ENCODE measurements at regions not wholly inside any gene's neighbourhood (a gene's known extent, or its start where the extent isn't known, plus 50 kb on each side); places are given as distances from the start of the nearest gene placed in this dataset.

DNA sequence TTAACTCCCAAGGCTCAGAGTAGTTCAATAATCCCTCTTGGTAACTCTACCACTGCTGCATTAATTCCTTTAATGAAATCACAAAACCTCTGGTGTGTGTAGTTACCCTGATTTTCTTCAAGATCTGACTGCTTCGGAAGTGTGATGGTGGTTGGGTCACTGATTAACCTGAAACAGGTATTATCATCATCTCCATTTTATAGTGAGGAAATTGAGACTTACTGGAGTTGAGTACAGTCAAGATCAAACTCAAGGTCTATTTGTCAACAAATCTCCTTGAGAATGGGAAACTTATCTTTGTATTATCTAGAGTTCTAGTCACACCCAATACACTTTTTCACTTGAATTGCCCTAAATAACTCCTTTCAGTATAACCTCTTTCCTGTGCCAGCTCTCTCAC, 233.5 kb downstream of the BTG1 start:
- Histone ChIP-seq H3K36me3 (ENCODE audit: low read length) (no peaks in the 10 kb centered on the region), H2AFZ (ENCODE audit: low read depth, low read length, severe bottlenecking) (no peak overlapping the region), H3K9me2 (replicated peaks; ENCODE audit: insufficient read depth, low read length) (no peaks in the 10 kb centered on the region), H3K79me2 (ENCODE audit: insufficient read depth, low read length) (no peaks in the 10 kb centered on the region), H4K20me1 (ENCODE audit: low read depth, low read length) (no peaks in the 10 kb centered on the region), H3K27ac (ENCODE audit: low read depth, low read length) (no peak overlapping the region), H3F3A (ENCODE audit: insufficient read depth) (no peaks in the 10 kb centered on the region), H3K27me3 (ENCODE audit: low read length) (no peaks in the 10 kb centered on the region), H3K9ac (ENCODE audit: low read length) (no peak overlapping the region), H3K9me3 (ENCODE audit: insufficient read depth, low read length) (no peaks in the 10 kb centered on the region), H3K4me2 (ENCODE audit: low read depth, low read length, poor library complexity, severe bottlenecking) (no peak overlapping the region), H3K4me3 (ENCODE audit: insufficient read depth, low read length, poor library complexity, severe bottlenecking) (no peak overlapping the region)
- no peak for TF ChIP-seq EZH2phosphoT487 (conservative IDR thresholded peaks at IDR 0.05; ENCODE audit: low read length)
- TF ChIP-seq, protein P1, sequence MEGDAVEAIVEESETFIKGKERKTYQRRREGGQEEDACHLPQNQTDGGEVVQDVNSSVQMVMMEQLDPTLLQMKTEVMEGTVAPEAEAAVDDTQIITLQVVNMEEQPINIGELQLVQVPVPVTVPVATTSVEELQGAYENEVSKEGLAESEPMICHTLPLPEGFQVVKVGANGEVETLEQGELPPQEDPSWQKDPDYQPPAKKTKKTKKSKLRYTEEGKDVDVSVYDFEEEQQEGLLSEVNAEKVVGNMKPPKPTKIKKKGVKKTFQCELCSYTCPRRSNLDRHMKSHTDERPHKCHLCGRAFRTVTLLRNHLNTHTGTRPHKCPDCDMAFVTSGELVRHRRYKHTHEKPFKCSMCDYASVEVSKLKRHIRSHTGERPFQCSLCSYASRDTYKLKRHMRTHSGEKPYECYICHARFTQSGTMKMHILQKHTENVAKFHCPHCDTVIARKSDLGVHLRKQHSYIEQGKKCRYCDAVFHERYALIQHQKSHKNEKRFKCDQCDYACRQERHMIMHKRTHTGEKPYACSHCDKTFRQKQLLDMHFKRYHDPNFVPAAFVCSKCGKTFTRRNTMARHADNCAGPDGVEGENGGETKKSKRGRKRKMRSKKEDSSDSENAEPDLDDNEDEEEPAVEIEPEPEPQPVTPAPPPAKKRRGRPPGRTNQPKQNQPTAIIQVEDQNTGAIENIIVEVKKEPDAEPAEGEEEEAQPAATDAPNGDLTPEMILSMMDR (IDR thresholded peaks at IDR 0.05; ENCODE audit: insufficient read depth, low read length, poor library complexity, severe bottlenecking) = no peak

DNA sequence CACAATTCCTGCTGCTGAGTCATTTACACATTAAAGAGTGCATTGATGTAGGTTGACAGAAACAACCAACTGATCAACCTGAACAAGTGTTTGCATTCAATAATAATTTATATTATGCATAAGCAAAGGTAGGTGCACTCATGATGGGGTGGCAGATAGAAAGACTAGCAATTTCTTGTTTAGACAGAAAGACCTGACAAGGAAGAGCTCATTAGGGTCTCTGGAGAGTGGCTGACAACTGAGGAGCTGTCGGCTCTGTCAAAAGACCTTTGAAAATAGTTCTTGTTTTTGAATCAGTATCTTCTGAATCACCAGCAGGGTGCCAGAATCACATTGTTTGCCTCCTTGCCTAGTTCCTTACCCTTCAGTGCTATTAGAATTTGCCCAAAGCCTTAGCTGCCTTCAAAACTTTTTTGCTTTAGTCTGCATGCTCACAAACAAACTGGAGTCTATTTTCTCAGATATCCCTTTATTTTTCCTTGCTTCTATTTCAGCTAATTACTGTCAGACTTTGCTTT, 234.7 kb downstream of the BTG1 start:
- no peak for TF ChIP-seq EZH2phosphoT487 (conservative IDR thresholded peaks at IDR 0.05; ENCODE audit: low read length)
- TF ChIP-seq, protein P1 (IDR thresholded peaks at IDR 0.05; ENCODE audit: insufficient read depth, low read length, poor library complexity, severe bottlenecking) = no peak
- H3K9me3 ChIP-seq (ENCODE audit: insufficient read depth, low read length) = no peaks in the 10 kb centered on the region
- no peak overlapping the region for H2AFZ ChIP-seq (ENCODE audit: low read depth, low read length, severe bottlenecking)
- H3F3A ChIP-seq (ENCODE audit: insufficient read depth) = no peaks in the 10 kb centered on the region
- no peak overlapping the region for H3K4me3 ChIP-seq (ENCODE audit: insufficient read depth, low read length, poor library complexity, severe bottlenecking)
- H3K4me2 ChIP-seq (ENCODE audit: low read depth, low read length, poor library complexity, severe bottlenecking) = no peak overlapping the region
- H3K79me2 ChIP-seq (ENCODE audit: insufficient read depth, low read length) = no peaks in the 10 kb centered on the region
- no peak overlapping the region for H3K27ac ChIP-seq (ENCODE audit: low read depth, low read length)
- no peaks in the 10 kb centered on the region for H4K20me1 ChIP-seq (ENCODE audit: low read depth, low read length)
- no peaks in the 10 kb centered on the region for H3K27me3 ChIP-seq (ENCODE audit: low read length)
- H3K9me2 ChIP-seq (replicated peaks; ENCODE audit: insufficient read depth, low read length) = no peaks in the 10 kb centered on the region
- H3K36me3 ChIP-seq (ENCODE audit: low read length) = no peaks in the 10 kb centered on the region
- H3K9ac ChIP-seq (ENCODE audit: low read length) = no peak overlapping the region

DNA sequence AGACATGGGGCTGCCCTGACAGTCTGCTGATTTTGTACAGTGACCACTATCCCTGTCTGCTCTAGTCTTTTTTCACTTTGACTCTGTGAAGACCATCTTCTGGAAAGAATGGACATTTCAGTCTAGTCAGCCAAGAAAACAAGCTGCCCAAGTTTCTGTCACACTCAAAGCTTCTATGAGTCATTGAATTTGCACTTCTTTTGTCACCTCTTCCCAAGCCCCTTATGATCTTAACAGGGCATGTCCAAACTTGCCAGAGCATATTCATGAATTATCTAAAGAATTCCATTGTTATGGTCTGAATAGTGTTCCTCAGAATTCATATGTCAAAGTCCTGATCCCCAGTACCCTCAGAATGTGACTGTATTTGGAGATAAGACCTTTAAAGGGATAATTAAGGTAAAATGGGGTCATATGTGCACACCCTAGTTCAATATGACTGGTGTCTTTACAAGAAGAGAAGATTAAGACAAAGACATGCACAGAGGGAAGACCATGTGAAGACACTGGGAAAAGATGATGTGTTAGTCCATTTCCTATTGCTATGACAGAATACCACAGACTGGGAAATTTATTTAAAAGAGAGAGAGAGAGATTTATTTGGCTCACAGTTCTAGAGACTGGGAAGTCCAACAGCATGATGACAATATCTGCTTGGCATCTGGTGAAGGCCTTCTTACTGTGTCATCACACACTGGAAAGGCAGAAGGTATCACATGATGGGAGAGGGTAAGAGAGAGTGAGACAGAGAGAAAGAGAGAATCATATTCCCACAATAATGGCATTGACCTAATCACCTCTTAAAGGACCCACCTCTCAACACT, 242.6 kb downstream of the BTG1 start:
- Histone ChIP-seq H3K36me3 (ENCODE audit: low read length) (no peaks in the 10 kb centered on the region), H4K20me1 (ENCODE audit: low read depth, low read length) (no peaks in the 10 kb centered on the region), H3K9me3 (ENCODE audit: insufficient read depth, low read length) (no peaks in the 10 kb centered on the region), H3K4me2 (ENCODE audit: low read depth, low read length, poor library complexity, severe bottlenecking) (no peak overlapping the region), H3K9ac (ENCODE audit: low read length) (no peak overlapping the region), H2AFZ (ENCODE audit: low read depth, low read length, severe bottlenecking) (no peak overlapping the region), H3K9me2 (replicated peaks; ENCODE audit: insufficient read depth, low read length) (no peaks in the 10 kb centered on the region), H3K4me3 (ENCODE audit: insufficient read depth, low read length, poor library complexity, severe bottlenecking) (no peak overlapping the region), H3K79me2 (ENCODE audit: insufficient read depth, low read length) (no peaks in the 10 kb centered on the region), H3K27me3 (ENCODE audit: low read length) (no peaks in the 10 kb centered on the region), H3F3A (ENCODE audit: insufficient read depth) (no peaks in the 10 kb centered on the region), H3K27ac (ENCODE audit: low read depth, low read length) (no peak overlapping the region)
- no peak for TF ChIP-seq EZH2phosphoT487 (conservative IDR thresholded peaks at IDR 0.05; ENCODE audit: low read length)
- TF ChIP-seq, protein P1 (IDR thresholded peaks at IDR 0.05; ENCODE audit: insufficient read depth, low read length, poor library complexity, severe bottlenecking) = no peak

All from SU-DHL-6 (cell line).